ENCODE measurements at regions not wholly inside any gene's neighbourhood (a gene's known extent, or its start where the extent isn't known, plus 50 kb on each side); places are given as distances from the start of the nearest gene placed in this dataset.

DNA sequence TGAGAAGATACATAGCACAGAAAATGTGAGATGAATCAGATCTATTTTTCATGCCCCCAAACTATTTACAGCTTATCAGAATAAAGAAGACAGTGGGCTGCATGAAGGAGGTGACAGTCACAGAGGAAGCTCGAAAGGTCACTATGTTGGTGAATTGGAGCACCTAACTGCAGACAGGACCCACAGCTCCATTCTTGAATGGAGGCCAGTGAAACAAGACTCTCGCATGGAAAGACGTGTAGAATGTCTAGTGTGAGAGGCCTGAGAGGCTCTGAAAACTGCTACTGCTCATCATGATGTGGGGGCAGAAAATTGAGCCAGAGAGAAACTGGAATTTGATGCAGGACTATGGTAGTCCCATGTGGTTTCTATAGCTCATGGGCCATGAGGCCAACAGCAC is 60.3 kb upstream of the CCDC190 start:
- no peaks in the 10 kb centered on the region for H3K36me3 Mint-ChIP-seq
- peaks cover 22% of the 10 kb centered on the region for H3K4me1 Mint-ChIP-seq
- CTCF ChIA-PET, result no interaction called here
- H3K27me3 Mint-ChIP-seq, result peaks cover 4% of the 10 kb centered on the region
- no peaks in the 10 kb centered on the region for H3K9me3 Mint-ChIP-seq
- DNase-seq, result no peak
- peak overlapping the region; percentile 77 for H3K27ac Mint-ChIP-seq
- H3K4me3 Mint-ChIP-seq, result no peak overlapping the region

DNA sequence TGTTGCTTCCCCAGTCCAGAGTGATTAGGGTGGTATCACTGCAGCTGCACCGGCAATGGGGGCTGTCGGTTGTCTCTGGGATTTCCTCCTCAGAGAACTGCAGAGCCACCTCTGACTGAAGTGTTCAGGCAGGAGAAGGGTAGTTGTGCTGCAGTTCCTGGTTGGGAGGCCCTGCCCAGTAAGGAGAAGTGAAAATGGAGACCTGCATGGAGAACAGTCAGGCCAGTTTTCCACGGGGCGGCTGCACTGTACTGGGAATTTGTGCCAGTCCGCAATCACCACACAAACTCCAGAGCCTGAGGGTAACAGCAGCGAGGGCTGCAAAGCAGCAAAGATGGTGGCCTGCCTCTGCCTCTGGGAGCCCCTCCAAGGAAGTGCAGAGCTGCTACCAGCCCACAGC is 58.1 kb upstream of the CCDC190 start:
- H3K27ac Mint-ChIP-seq, result no peak overlapping the region
- CTCF ChIA-PET, result no interaction called here
- DNase-seq, result no peak
- H3K4me3 Mint-ChIP-seq, result no peak overlapping the region
- H3K9me3 Mint-ChIP-seq, result peaks cover 2% of the 10 kb centered on the region
- peaks cover 4% of the 10 kb centered on the region for H3K27me3 Mint-ChIP-seq
- no peaks in the 10 kb centered on the region for H3K36me3 Mint-ChIP-seq
- H3K4me1 Mint-ChIP-seq, result peaks cover 22% of the 10 kb centered on the region

DNA sequence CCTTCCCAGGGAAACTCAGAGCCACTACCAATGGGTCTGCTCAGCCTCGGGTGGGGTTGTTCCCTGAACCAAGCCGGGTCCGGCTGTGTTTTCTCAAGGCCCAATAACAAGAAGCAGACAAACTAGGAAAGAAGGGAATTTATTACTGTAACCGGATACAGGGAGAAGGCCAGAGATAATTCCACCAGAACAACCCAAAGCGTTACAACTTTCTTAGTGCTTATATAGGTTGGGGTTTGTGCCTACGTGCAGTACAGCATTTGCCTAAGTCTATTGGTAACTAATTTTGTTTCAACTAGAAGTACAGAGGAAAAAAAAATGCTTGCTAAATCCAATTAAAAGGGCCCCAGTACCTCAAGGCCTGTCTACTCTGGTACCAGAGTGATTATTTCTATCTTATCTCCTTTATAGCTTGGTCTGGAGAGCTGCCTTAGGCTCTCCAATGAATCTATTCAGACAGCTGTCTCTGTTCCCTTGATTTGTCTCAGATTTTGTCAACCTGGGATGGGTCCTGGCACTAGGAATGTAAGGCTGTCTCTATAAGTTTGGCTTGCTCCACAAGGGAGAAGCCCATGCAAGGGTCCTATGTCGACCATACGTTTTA is 57.3 kb upstream of the CCDC190 start:
- no peaks in the 10 kb centered on the region for H3K36me3 Mint-ChIP-seq
- H3K4me1 Mint-ChIP-seq, result peaks cover 21% of the 10 kb centered on the region
- H3K9me3 Mint-ChIP-seq, result peaks cover 2% of the 10 kb centered on the region
- H3K4me3 Mint-ChIP-seq, result no peak overlapping the region
- no peak for DNase-seq
- peaks cover 4% of the 10 kb centered on the region for H3K27me3 Mint-ChIP-seq
- H3K27ac Mint-ChIP-seq, result peak overlapping the region; percentile 17
- CTCF ChIA-PET, result no interaction called here

DNA sequence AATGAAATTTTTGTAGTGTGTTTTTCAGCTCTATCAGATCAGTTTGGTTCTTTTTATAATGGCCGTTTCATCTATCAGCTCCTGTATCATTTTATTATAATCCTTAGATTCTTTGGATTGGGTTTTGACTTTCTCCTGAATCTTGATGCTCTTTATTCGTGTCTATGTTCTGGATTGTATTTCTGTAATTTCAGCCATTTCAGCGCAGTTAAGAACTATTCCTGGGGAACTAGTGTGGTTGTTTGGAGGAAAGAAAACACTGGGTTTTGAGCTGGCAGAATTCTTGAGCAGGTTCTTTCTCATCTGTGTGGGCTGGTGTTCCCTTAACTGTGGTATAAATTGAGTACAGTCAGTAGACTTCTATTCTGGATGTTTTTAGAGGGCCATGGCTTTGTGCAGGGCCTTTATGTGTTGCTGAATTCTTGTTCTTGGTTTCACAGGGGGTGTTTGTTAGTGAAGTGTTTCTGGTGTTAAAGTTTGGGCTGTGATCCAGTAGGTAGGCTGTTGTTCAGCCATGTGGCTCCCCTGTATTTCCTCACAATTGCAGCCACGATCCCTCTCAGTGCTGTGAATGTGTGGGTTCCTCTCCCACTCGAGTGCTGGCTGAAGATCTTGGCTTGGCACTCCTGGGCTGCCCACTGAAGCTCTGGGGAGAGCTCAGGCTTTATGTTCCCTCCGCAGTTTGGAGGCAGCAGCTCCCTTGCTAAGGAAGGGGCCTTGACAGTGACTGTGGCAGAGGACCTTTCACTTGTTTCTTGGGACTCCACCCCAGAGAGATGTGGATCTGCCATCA is 56.0 kb upstream of the CCDC190 start:
- H3K4me3 Mint-ChIP-seq, result no peak overlapping the region
- peaks cover 11% of the 10 kb centered on the region for H3K4me1 Mint-ChIP-seq
- DNase-seq, result no peak
- H3K27ac Mint-ChIP-seq, result no peak overlapping the region
- peaks cover 4% of the 10 kb centered on the region for H3K27me3 Mint-ChIP-seq
- peaks cover 6% of the 10 kb centered on the region for H3K9me3 Mint-ChIP-seq
- CTCF ChIA-PET, result interaction anchor here (0.6 kb wide), 2 partner anchors 10 to 219 kb away, joined by 3 to 4 read pairs; no protein-coding TSS in a partner anchor
- no peaks in the 10 kb centered on the region for H3K36me3 Mint-ChIP-seq

DNA sequence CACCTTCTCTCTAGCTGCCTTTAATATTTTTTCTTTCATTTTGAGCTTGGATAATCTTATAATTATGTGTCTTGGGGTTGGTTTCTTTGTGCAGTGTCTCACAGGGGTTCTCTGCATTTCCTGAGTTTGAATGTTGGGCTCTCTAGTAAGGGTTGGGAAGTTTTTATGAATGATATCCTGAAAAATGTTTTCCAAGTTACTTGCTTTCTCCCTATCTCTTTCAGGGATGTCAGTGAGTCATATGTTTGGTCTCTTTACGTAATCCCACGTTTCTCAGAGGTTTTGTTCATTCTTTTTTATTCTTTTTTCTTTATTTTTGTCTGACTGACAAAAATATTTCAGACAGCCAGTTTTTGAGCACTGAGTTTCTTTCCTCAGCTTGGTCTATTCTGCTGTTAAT is 55.4 kb upstream of the CCDC190 start:
- Mint-ChIP-seq H3K4me1 (peaks cover 4% of the 10 kb centered on the region), H3K27me3 (peaks cover 4% of the 10 kb centered on the region), H3K4me3 (no peak overlapping the region), H3K27ac (no peak overlapping the region), H3K9me3 (peaks cover 6% of the 10 kb centered on the region), H3K36me3 (no peaks in the 10 kb centered on the region)
- DNase-seq, result no peak
- CTCF ChIA-PET, result interaction anchor here (0.6 kb wide), 1 partner anchor 220 kb away, joined by 3 read pairs; no protein-coding TSS in a partner anchor

DNA sequence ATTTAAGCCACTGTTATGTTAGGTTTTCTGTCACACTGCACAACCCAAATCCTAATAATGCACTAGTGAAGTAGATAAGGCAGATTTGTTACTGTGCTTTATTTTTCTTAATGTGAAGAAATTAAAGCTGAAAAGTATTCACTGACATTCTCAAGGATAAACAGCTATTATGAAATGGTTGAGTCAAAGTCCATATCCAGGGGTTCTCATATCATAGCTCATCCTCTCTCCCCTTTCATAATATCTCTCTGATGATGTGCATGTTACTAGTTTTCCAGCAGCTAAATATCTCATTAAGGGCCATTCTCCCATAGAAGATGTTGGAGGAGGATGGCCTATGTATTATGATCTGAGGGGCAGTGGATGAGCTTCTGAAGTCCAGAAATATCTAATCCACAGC is 53.6 kb upstream of the CCDC190 start:
- CTCF ChIA-PET, result no interaction called here
- H3K36me3 Mint-ChIP-seq, result no peaks in the 10 kb centered on the region
- peaks cover 4% of the 10 kb centered on the region for H3K27me3 Mint-ChIP-seq
- DNase-seq, result no peak
- peaks cover 6% of the 10 kb centered on the region for H3K9me3 Mint-ChIP-seq
- H3K4me3 Mint-ChIP-seq, result no peak overlapping the region
- no peaks in the 10 kb centered on the region for H3K4me1 Mint-ChIP-seq
- no peak overlapping the region for H3K27ac Mint-ChIP-seq

DNA sequence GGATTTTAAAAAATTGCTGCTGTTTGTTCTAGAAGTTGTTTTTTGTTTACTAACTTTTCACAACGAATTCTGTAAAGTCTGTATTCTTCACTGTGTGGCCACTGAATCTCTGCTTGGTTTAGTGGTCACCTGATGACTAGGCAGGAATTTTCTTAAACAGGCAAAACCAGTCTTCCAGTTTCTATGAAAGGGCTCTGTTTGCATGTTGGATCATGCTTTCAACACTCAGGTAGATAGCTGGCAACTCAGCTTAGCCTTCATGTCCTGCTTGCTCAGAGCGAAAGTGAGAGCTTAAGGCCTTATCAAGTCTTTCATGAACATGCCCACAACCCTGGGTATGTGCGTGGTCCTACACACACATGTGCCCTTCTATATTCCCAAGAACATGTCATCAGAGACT is 52.4 kb upstream of the CCDC190 start:
- H3K4me1 Mint-ChIP-seq, result no peaks in the 10 kb centered on the region
- H3K36me3 Mint-ChIP-seq, result no peaks in the 10 kb centered on the region
- no peak overlapping the region for H3K27ac Mint-ChIP-seq
- DNase-seq, result no peak
- CTCF ChIA-PET, result interaction anchor here (0.8 kb wide), 1 partner anchor 16 kb away, joined by 3 read pairs; no protein-coding TSS in a partner anchor
- no peak overlapping the region for H3K4me3 Mint-ChIP-seq
- peaks cover 4% of the 10 kb centered on the region for H3K27me3 Mint-ChIP-seq
- H3K9me3 Mint-ChIP-seq, result peaks cover 6% of the 10 kb centered on the region

DNA sequence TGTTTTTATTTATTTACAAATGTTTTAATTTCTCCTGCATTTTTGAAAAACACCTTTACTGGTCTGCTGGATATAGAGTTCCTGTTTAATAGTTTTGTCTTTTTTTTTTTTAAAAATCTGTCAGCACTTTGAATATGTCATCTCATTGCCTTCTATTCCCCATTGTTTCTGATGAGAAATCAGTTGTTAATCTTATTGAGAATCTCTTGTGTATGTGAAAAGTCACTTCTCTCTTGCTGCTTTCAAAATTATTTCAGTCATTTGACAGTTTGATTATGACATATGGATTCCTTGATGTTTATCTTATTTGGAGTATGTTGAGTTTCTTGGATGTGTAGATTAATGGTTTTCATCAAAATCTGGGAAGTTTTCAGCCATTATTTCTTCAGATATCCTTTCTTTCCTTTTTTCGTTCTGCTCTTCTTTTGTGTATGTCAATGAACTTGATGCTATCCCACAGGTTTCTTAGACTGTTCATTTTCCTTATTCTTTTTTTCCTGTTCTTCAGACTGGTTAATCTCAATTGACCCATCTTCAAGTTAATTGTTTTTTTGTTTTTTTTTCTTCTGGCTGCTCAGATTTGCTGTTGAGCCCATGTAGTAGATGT is 51.2 kb upstream of the CCDC190 start:
- no peak overlapping the region for H3K4me3 Mint-ChIP-seq
- H3K9me3 Mint-ChIP-seq, result peaks cover 6% of the 10 kb centered on the region
- H3K27me3 Mint-ChIP-seq, result peaks cover 4% of the 10 kb centered on the region
- no peak overlapping the region for H3K27ac Mint-ChIP-seq
- H3K36me3 Mint-ChIP-seq, result no peaks in the 10 kb centered on the region
- H3K4me1 Mint-ChIP-seq, result no peaks in the 10 kb centered on the region
- CTCF ChIA-PET, result no interaction called here
- DNase-seq, result no peak
